ENCODE measurements at regions not wholly inside any gene's neighbourhood (a gene's known extent, or its start where the extent isn't known, plus 50 kb on each side); places are given as distances from the start of the nearest gene placed in this dataset.

GRCh38 chr3:150040097-150040496, 69.4 kb upstream of the PFN2 start (continued):
- TF ChIP-seq CHD7 (IDR thresholded peaks at IDR 0.05; ENCODE audit: insufficient replicate concordance, low read length), result no peak
- TF ChIP-seq BRCA1 (IDR thresholded peaks at IDR 0.05; ENCODE audit: low read depth, low read length), result no peak
- TF ChIP-seq HDAC6 (IDR thresholded peaks at IDR 0.05; ENCODE audit: low read depth, low read length), result no peak
- no peak for TF ChIP-seq CBX5 (IDR thresholded peaks at IDR 0.05; ENCODE audit: low read depth, low read length)
- TF ChIP-seq POU5F1 (IDR thresholded peaks at IDR 0.05; ENCODE audit: low read depth, low read length), result no peak
- TF ChIP-seq ZNF274 (IDR thresholded peaks at IDR 0.05; ENCODE audit: borderline replicate concordance, extremely low read depth, low read length), result no peak
- no peak for TF ChIP-seq RAD21 (IDR thresholded peaks at IDR 0.05 in 1 of 2, conservative IDR thresholded peaks at IDR 0.05 in 1 of 2; ENCODE audit: low read depth in 2 of 2, low read length in 2 of 2)
